ENCODE measurements at regions not wholly inside any gene's neighbourhood (a gene's known extent, or its start where the extent isn't known, plus 50 kb on each side); places are given as distances from the start of the nearest gene placed in this dataset.

- H3K36me3 ChIP-seq (ENCODE audit: control insufficient read depth in 1 of 2, insufficient read depth in 2 of 2, low read length in 2 of 2): no peaks in the 10 kb centered on the region
- peaks cover 0 to 6% of the 10 kb centered on the region in 2 donors for H3K9me3 ChIP-seq (ENCODE audit: control insufficient read depth in 1 of 2, low read length in 2 of 2)
- H3K27me3 ChIP-seq (ENCODE audit: low read depth, low read length): no peaks in the 10 kb centered on the region
- no peak overlapping the region for H3K4me3 ChIP-seq (ENCODE audit: low read depth in 1 of 2, low read length in 2 of 2)
- no peaks in the 10 kb centered on the region for H3K4me1 ChIP-seq (ENCODE audit: control insufficient read depth in 1 of 2, insufficient read depth in 2 of 2, low read length in 2 of 2)
- no peak overlapping the region for H3K27ac ChIP-seq (ENCODE audit: low read length)
Measured at GRCh38 chr1:113185463-113186104, 112.6 kb downstream of the LRIG2 start.

GRCh38 chr1:113190078-113190477 lies 117.1 kb downstream of the LRIG2 start:
- no peak overlapping the region for H3K27ac ChIP-seq (ENCODE audit: low read length)
- peaks cover 0 to 4% of the 10 kb centered on the region in 2 donors for H3K9me3 ChIP-seq (ENCODE audit: control insufficient read depth in 1 of 2, low read length in 2 of 2)
- no peaks in the 10 kb centered on the region for H3K4me1 ChIP-seq (ENCODE audit: control insufficient read depth in 1 of 2, insufficient read depth in 2 of 2, low read length in 2 of 2)
- H3K27me3 ChIP-seq (ENCODE audit: low read depth, low read length): no peaks in the 10 kb centered on the region
- H3K4me3 ChIP-seq (ENCODE audit: low read depth in 1 of 2, low read length in 2 of 2): no peak overlapping the region
- H3K36me3 ChIP-seq (ENCODE audit: control insufficient read depth in 1 of 2, insufficient read depth in 2 of 2, low read length in 2 of 2): no peaks in the 10 kb centered on the region

- Histone ChIP-seq H3K4me1 (ENCODE audit: control insufficient read depth in 1 of 2, insufficient read depth in 2 of 2, low read length in 2 of 2) (no peaks in the 10 kb centered on the region), H3K4me3 (ENCODE audit: low read depth in 1 of 2, low read length in 2 of 2) (no peak overlapping the region), H3K36me3 (ENCODE audit: control insufficient read depth in 1 of 2, insufficient read depth in 2 of 2, low read length in 2 of 2) (no peaks in the 10 kb centered on the region), H3K27ac (ENCODE audit: low read length) (no peak overlapping the region), H3K9me3 (ENCODE audit: control insufficient read depth in 1 of 2, low read length in 2 of 2) (no peaks in the 10 kb centered on the region), H3K27me3 (ENCODE audit: low read depth, low read length) (no peaks in the 10 kb centered on the region)
Measured at GRCh38 chr1:113190930-113191329, 117.9 kb downstream of the LRIG2 start.

GRCh38 chr1:113191579-113192076 lies 118.6 kb downstream of the LRIG2 start:
- Histone ChIP-seq H3K9me3 (ENCODE audit: control insufficient read depth in 1 of 2, low read length in 2 of 2) (no peaks in the 10 kb centered on the region), H3K36me3 (ENCODE audit: control insufficient read depth in 1 of 2, insufficient read depth in 2 of 2, low read length in 2 of 2) (no peaks in the 10 kb centered on the region), H3K4me3 (ENCODE audit: low read depth in 1 of 2, low read length in 2 of 2) (no peak overlapping the region), H3K27me3 (ENCODE audit: low read depth, low read length) (no peaks in the 10 kb centered on the region), H3K27ac (ENCODE audit: low read length) (no peak overlapping the region), H3K4me1 (ENCODE audit: control insufficient read depth in 1 of 2, insufficient read depth in 2 of 2, low read length in 2 of 2) (no peaks in the 10 kb centered on the region)

GRCh38 chr1:113192242-113192641 lies 119.2 kb downstream of the LRIG2 start:
- H3K27ac ChIP-seq (ENCODE audit: low read length): no peak overlapping the region

GRCh38 chr1:113192980-113193379 lies 120.0 kb downstream of the LRIG2 start:
- Histone ChIP-seq H3K27me3 (ENCODE audit: low read depth, low read length) (no peaks in the 10 kb centered on the region), H3K4me1 (ENCODE audit: control insufficient read depth in 1 of 2, insufficient read depth in 2 of 2, low read length in 2 of 2) (no peaks in the 10 kb centered on the region), H3K36me3 (ENCODE audit: control insufficient read depth in 1 of 2, insufficient read depth in 2 of 2, low read length in 2 of 2) (no peaks in the 10 kb centered on the region), H3K9me3 (ENCODE audit: control insufficient read depth in 1 of 2, low read length in 2 of 2) (no peaks in the 10 kb centered on the region), H3K27ac (ENCODE audit: low read length) (no peak overlapping the region), H3K4me3 (ENCODE audit: low read depth in 1 of 2, low read length in 2 of 2) (no peak overlapping the region)

More at GRCh38 chr1:113192242-113192641, 119.2 kb downstream of the LRIG2 start:
- Histone ChIP-seq H3K9me3 (ENCODE audit: control insufficient read depth in 1 of 2, low read length in 2 of 2) (no peaks in the 10 kb centered on the region), H3K36me3 (ENCODE audit: control insufficient read depth in 1 of 2, insufficient read depth in 2 of 2, low read length in 2 of 2) (no peaks in the 10 kb centered on the region), H3K27me3 (ENCODE audit: low read depth, low read length) (no peaks in the 10 kb centered on the region), H3K4me3 (ENCODE audit: low read depth in 1 of 2, low read length in 2 of 2) (no peak overlapping the region), H3K4me1 (ENCODE audit: control insufficient read depth in 1 of 2, insufficient read depth in 2 of 2, low read length in 2 of 2) (no peaks in the 10 kb centered on the region)

GRCh38 chr1:113194846-113195830 lies 122.1 kb downstream of the LRIG2 start:
- H3K27me3 ChIP-seq (ENCODE audit: low read depth, low read length): no peaks in the 10 kb centered on the region
- no peaks in the 10 kb centered on the region for H3K4me1 ChIP-seq (ENCODE audit: control insufficient read depth in 1 of 2, insufficient read depth in 2 of 2, low read length in 2 of 2)
- no peaks in the 10 kb centered on the region for H3K36me3 ChIP-seq (ENCODE audit: control insufficient read depth in 1 of 2, insufficient read depth in 2 of 2, low read length in 2 of 2)
- H3K27ac ChIP-seq (ENCODE audit: low read length): no peak overlapping the region
- H3K9me3 ChIP-seq (ENCODE audit: control insufficient read depth in 1 of 2, low read length in 2 of 2): no peaks in the 10 kb centered on the region
- H3K4me3 ChIP-seq (ENCODE audit: low read depth in 1 of 2, low read length in 2 of 2): no peak overlapping the region

GRCh38 chr1:113197719-113198330 lies 124.8 kb downstream of the LRIG2 start:
- no peaks in the 10 kb centered on the region for H3K4me1 ChIP-seq (ENCODE audit: control insufficient read depth in 1 of 2, insufficient read depth in 2 of 2, low read length in 2 of 2)
- no peak overlapping the region for H3K4me3 ChIP-seq (ENCODE audit: low read depth in 1 of 2, low read length in 2 of 2)
- no peak overlapping the region for H3K27ac ChIP-seq (ENCODE audit: low read length)
- H3K9me3 ChIP-seq (ENCODE audit: control insufficient read depth in 1 of 2, low read length in 2 of 2): no peaks in the 10 kb centered on the region
- no peaks in the 10 kb centered on the region for H3K36me3 ChIP-seq (ENCODE audit: control insufficient read depth in 1 of 2, insufficient read depth in 2 of 2, low read length in 2 of 2)
- H3K27me3 ChIP-seq (ENCODE audit: low read depth, low read length): no peaks in the 10 kb centered on the region

GRCh38 chr1:113198806-113199205 lies 125.8 kb downstream of the LRIG2 start:
- Histone ChIP-seq H3K4me3 (ENCODE audit: low read depth in 1 of 2, low read length in 2 of 2) (no peak overlapping the region), H3K4me1 (ENCODE audit: control insufficient read depth in 1 of 2, insufficient read depth in 2 of 2, low read length in 2 of 2) (no peaks in the 10 kb centered on the region), H3K36me3 (ENCODE audit: control insufficient read depth in 1 of 2, insufficient read depth in 2 of 2, low read length in 2 of 2) (no peaks in the 10 kb centered on the region), H3K27ac (ENCODE audit: low read length) (no peak overlapping the region), H3K27me3 (ENCODE audit: low read depth, low read length) (no peaks in the 10 kb centered on the region), H3K9me3 (ENCODE audit: control insufficient read depth in 1 of 2, low read length in 2 of 2) (no peaks in the 10 kb centered on the region)

GRCh38 chr1:113199760-113200455 lies 126.9 kb downstream of the LRIG2 start:
- H3K9me3 ChIP-seq (ENCODE audit: control insufficient read depth in 1 of 2, low read length in 2 of 2): no peaks in the 10 kb centered on the region
- H3K4me3 ChIP-seq (ENCODE audit: low read depth in 1 of 2, low read length in 2 of 2): no peak overlapping the region
- no peaks in the 10 kb centered on the region for H3K36me3 ChIP-seq (ENCODE audit: control insufficient read depth in 1 of 2, insufficient read depth in 2 of 2, low read length in 2 of 2)
- no peak overlapping the region for H3K27ac ChIP-seq (ENCODE audit: low read length)
- no peaks in the 10 kb centered on the region for H3K4me1 ChIP-seq (ENCODE audit: control insufficient read depth in 1 of 2, insufficient read depth in 2 of 2, low read length in 2 of 2)
- no peaks in the 10 kb centered on the region for H3K27me3 ChIP-seq (ENCODE audit: low read depth, low read length)

GRCh38 chr1:113201560-113201959 lies 128.6 kb downstream of the LRIG2 start:
- Histone ChIP-seq H3K27me3 (ENCODE audit: low read depth, low read length) (no peaks in the 10 kb centered on the region), H3K27ac (ENCODE audit: low read length) (no peak overlapping the region), H3K9me3 (ENCODE audit: control insufficient read depth in 1 of 2, low read length in 2 of 2) (no peaks in the 10 kb centered on the region), H3K4me1 (ENCODE audit: control insufficient read depth in 1 of 2, insufficient read depth in 2 of 2, low read length in 2 of 2) (no peaks in the 10 kb centered on the region), H3K4me3 (ENCODE audit: low read depth in 1 of 2, low read length in 2 of 2) (no peak overlapping the region), H3K36me3 (ENCODE audit: control insufficient read depth in 1 of 2, insufficient read depth in 2 of 2, low read length in 2 of 2) (no peaks in the 10 kb centered on the region)

Measured in muscle layer of duodenum (tissue), 2 donors.